ENCODE measurements at regions not wholly inside any gene's neighbourhood (a gene's known extent, or its start where the extent isn't known, plus 50 kb on each side); places are given as distances from the start of the nearest gene placed in this dataset.
"Not testable (repeated sequence)": the region's sequence is repeated elsewhere in the genome, so short reads cannot be mapped to it uniquely, and the experiment has no call there.

DNA sequence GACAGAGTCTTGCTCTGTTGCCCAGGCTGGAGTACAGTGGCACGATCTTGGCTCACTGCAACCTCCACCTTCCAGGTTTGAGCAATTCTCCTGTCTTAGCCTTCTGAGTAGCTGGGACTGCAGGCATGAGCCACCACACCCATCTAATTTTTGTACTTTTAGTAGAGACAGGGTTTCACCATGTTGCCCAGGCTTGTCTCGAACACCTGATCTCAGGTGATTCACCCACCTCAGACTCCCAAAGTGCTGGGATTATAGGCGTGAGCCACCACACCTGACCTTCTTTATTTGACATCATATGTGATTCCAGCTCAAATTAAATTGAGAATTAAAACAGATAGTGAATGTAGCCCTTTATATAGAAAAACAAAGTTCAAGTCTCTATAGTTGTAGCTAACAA is 127.2 kb downstream of the CASP12 start:
- H3K79me1 ChIP-seq (ENCODE audit: low read depth, low read length); H4K20me1 ChIP-seq (replicated peaks in 1 of 2; ENCODE audit: control insufficient read depth in 1 of 2, insufficient read depth in 2 of 2, low read length in 2 of 2); H2BK120ac ChIP-seq (replicated peaks; ENCODE audit: low read depth, low read length); H3K4me3 ChIP-seq (ENCODE audit: extremely low read depth in 1 of 4, insufficient read depth in 2 of 4, low read depth in 3 of 4, low read length in 4 of 4); DNase-seq (ENCODE audit: low read depth in 1 of 2, low spot score in 2 of 2); H2BK12ac ChIP-seq (ENCODE audit: low read depth, low read length); H3K9ac ChIP-seq (replicated peaks in 1 of 4; ENCODE audit: extremely low read depth in 1 of 4, low read depth in 3 of 4, low read length in 3 of 4); H2AK5ac ChIP-seq (ENCODE audit: low read depth, low read length); H3K4ac ChIP-seq (replicated peaks; ENCODE audit: insufficient read length, low read depth, low read length); H3K14ac ChIP-seq (ENCODE audit: insufficient read length); H3K9me3 ChIP-seq (ENCODE audit: insufficient read depth in 2 of 2, low read depth in 1 of 2, low read length in 1 of 2); H3K27ac ChIP-seq (ENCODE audit: low read depth, low read length); H3K23ac ChIP-seq (ENCODE audit: insufficient read length); H3K4me2 ChIP-seq (ENCODE audit: insufficient read depth in 1 of 2, low read depth in 2 of 2, low read length in 2 of 2); H2BK15ac ChIP-seq (ENCODE audit: low read length); H2AFZ ChIP-seq (ENCODE audit: low read length); H3K56ac ChIP-seq (replicated peaks; ENCODE audit: insufficient read length, low read depth, low read length); FAIRE-seq; H3K18ac ChIP-seq (ENCODE audit: extremely low read depth, low read length); H4K91ac ChIP-seq (replicated peaks; ENCODE audit: insufficient read length, low read length); H3K36me3 ChIP-seq (ENCODE audit: control insufficient read depth in 2 of 4, insufficient read depth in 4 of 4, low read length in 3 of 4); H2BK20ac ChIP-seq (ENCODE audit: low read length); H4K8ac ChIP-seq (ENCODE audit: extremely low read depth, insufficient read depth, low read length); H3K27me3 ChIP-seq (replicated peaks in 1 of 4; ENCODE audit: control insufficient read depth in 3 of 4, extremely low read depth in 1 of 4, insufficient read depth in 3 of 4, low read length in 3 of 4); H3K79me2 ChIP-seq (ENCODE audit: control insufficient read depth in 1 of 2, insufficient read depth in 2 of 2, low read length in 2 of 2); H2BK5ac ChIP-seq (ENCODE audit: low read depth, low read length); H4K5ac ChIP-seq (ENCODE audit: insufficient read length, low read depth, low read length); H3K23me2 ChIP-seq (ENCODE audit: low read depth, low read length); POLR2A ChIA-PET (ENCODE audit: partially characterized antibody); H3K4me1 ChIP-seq (replicated peaks in 1 of 4; ENCODE audit: control insufficient read depth in 3 of 4, insufficient read depth in 4 of 4, low read length in 3 of 4): not testable (repeated sequence)
- CTCF ChIA-PET (ENCODE audit: partially characterized antibody): interaction anchor here (0.7 to 1.2 kb wide), 3 partner anchors 13 to 240 kb away, joined by 3 to 5 read pairs (median 3); no protein-coding TSS in a partner anchor
- WGBS, 2 experiments (ENCODE audit: extremely low coverage in 1 of 2, insufficient coverage in 1 of 2, insufficient read length in 1 of 2, insufficient replicate concordance in 2 of 2, low coverage in 1 of 2, low lambda C conversion rate in 2 of 2, missing lambda C conversion rate in 1 of 2): 93% methylated on average over 2 of the region's 3 CpGs; no CpG with 5 or more reads in 1 of the 2 experiments

All from H1 (cell line).